Activated naive CD4-positive, alpha-beta T cell (primary cell): ENCODE measurements at regions not wholly inside any gene's neighbourhood (a gene's known extent, or its start where the extent isn't known, plus 50 kb on each side); places are given as distances from the start of the nearest gene placed in this dataset.

ENCODE experiments used
- DNase-seq, 4 experiments: peaks; one replicate each; lab custom pipeline; 2025; lab: John Stamatoyannopoulos, UW

DNA sequence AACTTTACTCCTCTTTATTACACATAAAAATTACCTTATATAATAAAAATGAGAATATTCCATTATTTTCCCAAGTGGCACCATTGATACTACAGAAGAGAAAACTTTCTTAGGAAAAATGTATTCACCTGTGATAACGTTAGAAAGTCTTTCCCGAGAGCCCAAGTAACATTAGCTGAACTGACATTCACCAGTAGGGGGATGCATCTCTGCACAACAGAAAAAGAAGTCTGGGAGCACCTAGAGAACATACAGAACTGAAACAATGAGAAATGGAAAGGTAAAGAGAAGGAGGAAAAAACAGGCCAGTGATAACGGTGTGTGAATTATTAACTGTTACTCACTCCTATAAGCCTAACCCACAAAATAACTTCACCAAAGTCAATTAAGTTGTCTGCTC is 423.3 kb downstream of the CENPC start:
- DNase-seq = no peak

GRCh38 chr4:67120369-67120768 is 424.9 kb downstream of the CENPC start:
- no peak for DNase-seq

DNA sequence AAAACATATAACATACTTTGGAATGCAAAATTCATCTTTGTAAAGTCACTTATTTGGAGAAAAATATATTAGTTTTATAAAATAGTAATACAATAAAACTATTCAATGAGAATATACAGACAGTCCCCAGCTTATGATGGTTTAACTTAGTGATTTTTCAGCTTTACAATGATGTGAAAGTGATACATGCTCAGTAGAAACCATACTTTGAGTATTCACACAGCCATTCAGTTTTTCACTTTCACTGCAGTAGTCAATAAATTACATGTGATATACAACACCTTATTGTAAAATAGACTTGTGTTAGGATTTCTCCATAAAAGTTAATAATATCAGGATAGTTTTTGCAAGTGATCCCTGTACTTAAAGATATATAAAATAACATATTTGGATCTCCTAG is 436.0 kb downstream of the CENPC start:
- no peak for DNase-seq

GRCh38 chr4:67106861-67107460 is 438.3 kb downstream of the CENPC start:
- no peak for DNase-seq

DNA sequence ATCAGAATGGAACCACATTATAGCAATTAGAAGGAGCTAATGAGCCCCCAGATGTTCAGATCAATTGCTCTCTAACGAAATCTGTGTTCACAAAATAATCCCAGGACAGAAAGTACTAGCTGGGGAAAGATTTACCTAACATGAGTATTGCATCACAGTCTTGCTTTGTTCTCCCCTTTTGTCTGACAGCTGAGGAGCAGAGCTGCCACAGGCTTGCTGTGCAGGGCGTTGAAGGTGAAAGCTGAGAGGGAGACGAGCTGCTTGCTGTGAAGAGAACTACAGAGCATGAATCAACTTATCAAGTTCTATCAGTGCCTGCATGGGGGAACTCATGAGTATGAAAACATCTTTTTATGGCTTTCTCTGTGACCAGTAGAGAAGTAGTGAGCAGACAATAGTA is 441.2 kb downstream of the CENPC start:
- DNase-seq = no peak

- DNase-seq = no peak
Measured at GRCh38 chr4:67103001-67103747, 442.1 kb downstream of the CENPC start.

- no peak for DNase-seq
Measured at GRCh38 chr4:67101612-67102011, 443.7 kb downstream of the CENPC start.

DNA sequence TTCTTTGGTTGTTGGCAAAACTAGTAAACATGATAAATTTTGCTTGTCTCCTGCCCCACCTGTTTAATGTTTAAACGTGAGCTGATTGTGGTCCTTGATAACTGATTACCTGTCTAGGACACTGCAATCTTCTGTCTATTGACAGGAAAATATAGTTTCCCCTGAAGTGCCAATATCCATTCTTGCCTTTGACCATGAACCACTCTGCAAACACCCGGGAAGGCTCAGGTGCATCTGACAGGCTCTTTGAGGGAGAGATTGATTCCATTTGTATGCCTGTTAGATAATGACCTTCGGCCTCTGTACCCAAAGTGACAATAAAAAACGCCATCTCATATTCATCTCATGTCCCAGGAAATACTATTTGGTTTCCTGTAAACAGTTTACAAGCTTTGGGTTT is 453.0 kb downstream of the CENPC start:
- no peak for DNase-seq

DNA sequence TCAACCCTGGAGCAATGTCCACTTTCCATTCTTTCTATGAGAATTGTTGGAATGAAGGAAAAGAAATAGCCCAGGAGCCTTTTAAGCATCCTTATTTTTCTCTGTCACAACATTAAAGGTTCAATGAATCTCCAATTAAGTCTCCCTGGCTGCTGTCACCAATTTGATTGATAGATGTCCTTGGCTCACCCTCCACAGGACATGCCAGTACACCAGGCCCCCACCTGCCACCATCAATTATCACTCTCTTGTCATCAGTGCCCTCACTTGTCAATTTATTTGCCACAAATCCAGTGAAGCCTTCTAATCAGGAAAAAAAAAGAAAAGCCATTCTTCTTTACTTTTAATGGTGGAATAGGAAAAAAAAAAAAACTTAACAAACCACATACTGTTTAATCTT is 453.6 kb downstream of the CENPC start:
- no peak for DNase-seq

DNA sequence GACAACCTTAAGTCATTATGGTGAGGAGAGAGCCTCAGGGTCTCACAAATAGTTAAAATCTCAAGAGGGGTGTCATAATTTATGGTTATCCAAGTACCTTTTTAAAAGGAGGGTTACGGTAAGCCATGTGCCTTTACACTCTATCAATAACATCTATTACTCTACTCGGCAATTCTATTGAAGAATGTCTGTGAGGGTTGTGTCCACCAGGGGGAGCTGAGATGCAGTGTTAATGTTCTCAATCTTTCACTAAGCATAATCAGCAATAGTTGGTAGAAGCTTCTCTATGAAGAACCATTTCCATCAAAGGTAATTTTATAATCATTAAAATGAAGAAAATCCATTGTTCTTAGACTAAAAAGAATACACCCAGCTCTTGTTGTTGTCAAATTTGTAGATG is 457.4 kb downstream of the CENPC start:
- DNase-seq = no peak

GRCh38 chr4:67084783-67085182 is 460.5 kb downstream of the CENPC start:
- no peak for DNase-seq

- DNase-seq = no peak
Measured at GRCh38 chr4:67083496-67083895, 461.8 kb downstream of the CENPC start.

DNA sequence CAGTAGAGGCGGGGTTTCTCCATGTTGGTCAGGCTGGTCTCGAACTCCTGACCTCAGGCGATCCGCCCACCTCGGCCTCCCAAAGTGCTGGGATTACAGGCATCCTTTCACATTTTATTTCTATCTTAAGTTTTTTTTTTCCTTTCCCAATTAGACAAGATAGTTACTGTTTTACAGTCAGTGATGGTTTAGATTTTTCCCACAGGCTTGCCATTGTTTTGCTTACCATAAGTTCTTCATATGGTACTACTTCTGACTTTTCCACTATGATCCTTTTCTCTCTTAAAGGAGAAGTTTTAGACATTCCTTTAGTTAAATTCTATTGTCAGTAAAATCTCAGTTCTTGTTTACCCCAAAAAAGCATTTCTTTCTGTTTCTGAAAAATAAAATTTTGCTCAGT is 462.6 kb downstream of the CENPC start:
- no peak for DNase-seq

- DNase-seq = no peak
Measured at GRCh38 chr4:67080046-67080557, 465.2 kb downstream of the CENPC start.

DNA sequence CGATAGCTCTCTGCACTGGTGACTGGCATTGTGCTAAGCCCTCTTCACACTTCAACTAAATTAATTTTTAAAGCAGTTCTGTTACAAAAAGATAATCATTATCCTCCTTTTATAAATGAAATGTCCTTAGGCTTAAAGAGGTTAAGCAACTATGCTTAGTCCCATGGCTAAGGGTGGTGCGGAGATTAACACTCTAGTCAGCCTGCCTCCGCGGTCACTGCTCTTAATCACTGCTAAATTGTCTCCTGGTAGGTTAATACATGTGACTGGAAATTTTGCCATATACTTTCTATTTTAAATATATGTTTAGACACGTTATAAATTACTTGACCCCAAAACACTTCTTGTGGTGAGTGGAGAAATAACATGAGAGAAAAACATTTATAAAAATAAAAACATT is 473.7 kb downstream of the CENPC start:
- no peak for DNase-seq

GRCh38 chr4:67055319-67055718 is 490.0 kb downstream of the CENPC start:
- DNase-seq = no peak

- no peak for DNase-seq
Measured at GRCh38 chr4:67054896-67055295, 490.4 kb downstream of the CENPC start.

DNA sequence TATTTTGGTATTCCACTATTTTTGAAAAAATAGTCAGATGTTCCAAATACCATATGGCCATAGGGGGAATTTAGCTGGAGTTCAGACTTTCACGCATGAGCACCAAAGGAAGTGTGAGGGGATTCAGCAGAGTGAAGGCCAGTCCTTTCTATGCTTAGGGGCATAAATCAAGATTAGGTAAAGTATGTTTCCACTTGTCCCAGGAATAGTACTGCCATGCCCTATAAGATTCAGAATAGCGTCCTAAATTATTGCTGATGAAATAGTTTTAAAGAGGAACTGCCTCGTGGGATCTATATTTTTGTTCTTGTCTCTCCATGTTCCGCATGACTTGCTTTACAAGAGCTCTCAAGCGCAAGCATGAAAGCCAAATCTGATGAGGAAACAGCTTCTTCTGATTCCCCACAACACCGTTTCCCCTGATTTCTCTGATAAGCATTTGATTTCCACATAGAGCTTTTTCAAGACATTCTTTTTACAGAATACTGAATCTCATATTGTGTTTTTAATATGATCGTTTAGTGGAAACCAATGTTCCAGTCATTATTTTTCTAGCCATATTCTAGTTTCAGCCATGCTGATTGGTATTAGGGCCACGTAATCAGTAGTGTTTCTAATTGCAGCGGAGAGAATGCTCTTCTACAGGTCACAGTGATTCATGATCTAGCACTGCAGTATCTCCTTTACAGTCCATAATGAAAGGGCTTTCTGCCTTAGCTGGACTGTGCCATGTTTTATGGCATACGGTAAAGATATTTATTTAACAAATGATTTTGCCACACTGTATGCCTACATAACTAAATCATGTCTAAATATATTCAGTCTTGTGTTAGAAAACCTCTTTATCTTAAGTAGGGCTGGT is 492.3 kb downstream of the CENPC start:
- no peak for DNase-seq

DNA sequence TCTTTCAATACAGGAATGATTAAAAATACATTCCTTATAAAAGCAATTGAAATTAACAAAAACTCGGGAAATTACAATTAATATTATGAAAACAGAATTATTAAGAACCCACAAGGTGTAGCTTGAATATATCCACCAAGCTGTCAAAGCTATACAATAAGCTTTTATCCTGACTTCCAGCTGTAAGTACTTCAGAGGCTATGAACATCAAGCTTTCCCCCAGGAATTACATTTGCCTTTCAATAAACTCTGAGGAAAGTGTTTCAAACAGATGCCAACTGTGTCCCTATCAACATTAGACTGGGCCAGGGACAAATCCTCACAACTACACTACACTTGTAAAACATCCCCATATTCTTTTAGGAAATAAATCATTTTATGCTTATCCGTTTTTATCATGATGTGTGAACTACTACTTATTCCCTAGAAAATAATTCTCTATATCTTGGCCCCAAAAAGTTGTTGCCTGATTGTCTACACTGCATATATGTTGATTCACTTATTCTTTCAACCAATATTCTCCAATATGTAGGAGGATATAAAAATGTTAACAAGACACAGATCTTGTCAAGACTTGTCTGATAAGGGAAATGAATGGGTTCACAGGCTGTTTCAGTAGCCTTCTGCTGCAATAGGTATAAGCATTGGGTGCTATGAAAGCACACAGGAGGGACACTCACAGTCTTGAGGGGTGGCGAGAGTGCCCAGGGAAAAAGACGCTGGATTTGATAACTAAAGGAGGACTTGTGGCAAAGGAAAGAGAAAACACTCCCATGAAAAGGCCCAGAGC is 494.1 kb downstream of the CENPC start:
- DNase-seq = no peak

DNA sequence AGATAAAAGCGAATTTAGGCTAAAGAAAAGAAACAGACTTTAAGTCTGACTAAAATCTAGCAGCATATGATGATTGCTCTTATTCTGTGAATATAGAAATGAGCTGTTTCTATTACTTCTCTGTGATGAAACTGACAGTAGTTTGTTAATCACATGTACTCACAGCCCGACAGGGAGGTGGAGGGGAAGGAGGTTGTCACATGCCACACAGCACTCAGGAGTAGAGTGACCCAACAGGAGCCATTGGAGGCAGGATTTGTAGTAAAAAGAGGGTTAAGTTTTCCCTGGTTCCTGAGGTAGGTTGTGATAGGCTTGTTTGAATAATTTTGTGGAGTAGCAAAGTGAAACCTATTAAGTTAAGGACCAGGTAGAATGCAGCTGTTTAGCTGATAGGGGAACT is 495.9 kb downstream of the CENPC start:
- no peak for DNase-seq

- DNase-seq = no peak
Measured at GRCh38 chr4:67048530-67048929, 496.8 kb downstream of the CENPC start.

GRCh38 chr4:67040315-67040714 is 505.0 kb downstream of the CENPC start:
- no peak for DNase-seq
